ENCODE measurements at regions not wholly inside any gene's neighbourhood (a gene's known extent, or its start where the extent isn't known, plus 50 kb on each side); places are given as distances from the start of the nearest gene placed in this dataset.

GRCh38 chr6:79423216-79423615 is 114.0 kb downstream of the LCA5 start:
- Histone ChIP-seq H3K4me3 (ENCODE audit: low read depth, low read length) (no peak overlapping the region), H3K27ac (no peak overlapping the region), H3K27me3 (replicated peaks) (no peaks in the 10 kb centered on the region), H3K36me3 (replicated peaks) (no peaks in the 10 kb centered on the region)
- DNase-seq = no peak
- TF ChIP-seq, protein P1, sequence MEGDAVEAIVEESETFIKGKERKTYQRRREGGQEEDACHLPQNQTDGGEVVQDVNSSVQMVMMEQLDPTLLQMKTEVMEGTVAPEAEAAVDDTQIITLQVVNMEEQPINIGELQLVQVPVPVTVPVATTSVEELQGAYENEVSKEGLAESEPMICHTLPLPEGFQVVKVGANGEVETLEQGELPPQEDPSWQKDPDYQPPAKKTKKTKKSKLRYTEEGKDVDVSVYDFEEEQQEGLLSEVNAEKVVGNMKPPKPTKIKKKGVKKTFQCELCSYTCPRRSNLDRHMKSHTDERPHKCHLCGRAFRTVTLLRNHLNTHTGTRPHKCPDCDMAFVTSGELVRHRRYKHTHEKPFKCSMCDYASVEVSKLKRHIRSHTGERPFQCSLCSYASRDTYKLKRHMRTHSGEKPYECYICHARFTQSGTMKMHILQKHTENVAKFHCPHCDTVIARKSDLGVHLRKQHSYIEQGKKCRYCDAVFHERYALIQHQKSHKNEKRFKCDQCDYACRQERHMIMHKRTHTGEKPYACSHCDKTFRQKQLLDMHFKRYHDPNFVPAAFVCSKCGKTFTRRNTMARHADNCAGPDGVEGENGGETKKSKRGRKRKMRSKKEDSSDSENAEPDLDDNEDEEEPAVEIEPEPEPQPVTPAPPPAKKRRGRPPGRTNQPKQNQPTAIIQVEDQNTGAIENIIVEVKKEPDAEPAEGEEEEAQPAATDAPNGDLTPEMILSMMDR (IDR thresholded peaks at IDR 0.05; ENCODE audit: low read depth, low read length, missing control alignments) = no peak
- in situ Hi-C loops (cut with HindIII; ENCODE audit: low pct_ligation_motif_present, low sequenced_read_pairs) = no loop called here

GRCh38 chr6:79422666-79423065 is 114.6 kb downstream of the LCA5 start:
- H3K27ac ChIP-seq = peak overlapping the region; percentile 90
- in situ Hi-C loops (cut with HindIII; ENCODE audit: low pct_ligation_motif_present, low sequenced_read_pairs) = no loop called here
- H3K4me3 ChIP-seq (ENCODE audit: low read depth, low read length) = no peak overlapping the region
- TF ChIP-seq, protein P1 (IDR thresholded peaks at IDR 0.05; ENCODE audit: low read depth, low read length, missing control alignments) = no peak
- DNase-seq = no peak
- H3K27me3 ChIP-seq (replicated peaks) = no peaks in the 10 kb centered on the region
- H3K36me3 ChIP-seq (replicated peaks) = no peaks in the 10 kb centered on the region

DNA sequence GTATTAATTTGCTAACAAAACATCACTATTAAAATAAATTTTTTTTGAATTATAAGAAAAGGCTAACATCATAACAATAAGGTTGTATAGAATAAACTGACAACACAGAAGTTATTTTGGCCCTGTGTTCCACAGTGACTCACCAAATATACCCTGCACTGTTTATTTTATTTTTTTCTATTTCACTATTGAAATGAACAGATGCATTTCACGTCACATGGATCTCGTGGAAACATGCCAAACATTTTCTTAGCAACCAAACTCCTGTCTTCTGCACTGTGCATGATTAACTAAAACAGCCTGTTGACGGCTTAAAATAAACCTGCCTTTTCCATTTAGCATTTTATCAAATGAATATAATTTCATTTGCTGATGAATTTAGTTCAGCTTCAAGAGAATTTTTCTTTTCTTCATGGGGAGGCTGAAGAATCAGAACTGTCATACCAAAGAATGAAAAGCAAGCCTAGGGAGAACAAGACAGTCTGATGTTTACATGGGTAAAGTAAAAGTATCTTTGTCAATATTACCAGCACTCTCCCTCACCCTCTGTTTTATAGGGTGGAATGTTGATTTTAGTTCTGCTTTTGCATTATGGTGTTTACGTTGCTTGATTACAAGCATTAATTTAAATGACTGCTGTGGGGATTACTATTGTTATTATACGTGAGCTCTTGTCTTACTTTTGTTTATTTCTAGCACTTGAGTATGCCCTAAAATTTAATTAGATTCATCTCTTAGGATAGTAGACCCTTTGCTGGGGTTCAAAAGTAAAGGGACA is 115.3 kb downstream of the LCA5 start:
- in situ Hi-C loops (cut with HindIII; ENCODE audit: low pct_ligation_motif_present, low sequenced_read_pairs) = no loop called here
- TF ChIP-seq, protein P1 (IDR thresholded peaks at IDR 0.05; ENCODE audit: low read depth, low read length, missing control alignments) = no peak
- peak overlapping the region; percentile 18 for H3K4me3 ChIP-seq (ENCODE audit: low read depth, low read length)
- DNase-seq = peak; percentile 98
- H3K27ac ChIP-seq = peak overlapping the region; percentile 90
- H3K36me3 ChIP-seq (replicated peaks) = no peaks in the 10 kb centered on the region
- H3K27me3 ChIP-seq (replicated peaks) = no peaks in the 10 kb centered on the region

GRCh38 chr6:79421001-79421411 is 116.2 kb downstream of the LCA5 start:
- peak; percentile 80 for DNase-seq

DNA sequence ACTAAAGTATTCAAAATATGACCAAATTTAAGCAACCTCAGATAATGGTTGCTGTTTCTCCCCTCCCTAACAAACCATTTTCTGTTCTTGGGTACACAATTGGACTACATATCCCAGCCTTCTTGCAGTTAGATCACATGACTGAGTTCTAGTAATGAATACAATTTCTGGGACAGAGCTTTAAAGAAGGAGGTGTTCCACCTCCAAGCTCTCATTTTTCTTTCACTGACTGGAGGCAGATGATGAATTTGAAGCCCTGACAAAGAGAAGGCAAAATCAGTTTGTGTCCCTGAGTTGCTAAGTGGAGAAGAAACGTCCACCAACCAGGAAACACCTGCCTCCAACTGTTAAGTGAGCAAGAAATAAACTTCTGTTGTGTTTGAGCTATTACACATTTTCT is 117.2 kb downstream of the LCA5 start:
- in situ Hi-C loops (cut with HindIII; ENCODE audit: low pct_ligation_motif_present, low sequenced_read_pairs) = no loop called here
- H3K27ac ChIP-seq = no peak overlapping the region
- H3K36me3 ChIP-seq (replicated peaks) = no peaks in the 10 kb centered on the region
- H3K27me3 ChIP-seq (replicated peaks) = no peaks in the 10 kb centered on the region
- H3K4me3 ChIP-seq (ENCODE audit: low read depth, low read length) = no peak overlapping the region
- DNase-seq = no peak
- TF ChIP-seq, protein P1 (IDR thresholded peaks at IDR 0.05; ENCODE audit: low read depth, low read length, missing control alignments) = no peak

More at GRCh38 chr6:79421001-79421411, 116.2 kb downstream of the LCA5 start:
- in situ Hi-C loops (cut with HindIII; ENCODE audit: low pct_ligation_motif_present, low sequenced_read_pairs) = no loop called here
- no peak overlapping the region for H3K4me3 ChIP-seq (ENCODE audit: low read depth, low read length)
- no peaks in the 10 kb centered on the region for H3K36me3 ChIP-seq (replicated peaks)
- H3K27me3 ChIP-seq (replicated peaks) = no peaks in the 10 kb centered on the region
- TF ChIP-seq, protein P1 (IDR thresholded peaks at IDR 0.05; ENCODE audit: low read depth, low read length, missing control alignments) = no peak
- H3K27ac ChIP-seq = peak overlapping the region; percentile 90

DNA sequence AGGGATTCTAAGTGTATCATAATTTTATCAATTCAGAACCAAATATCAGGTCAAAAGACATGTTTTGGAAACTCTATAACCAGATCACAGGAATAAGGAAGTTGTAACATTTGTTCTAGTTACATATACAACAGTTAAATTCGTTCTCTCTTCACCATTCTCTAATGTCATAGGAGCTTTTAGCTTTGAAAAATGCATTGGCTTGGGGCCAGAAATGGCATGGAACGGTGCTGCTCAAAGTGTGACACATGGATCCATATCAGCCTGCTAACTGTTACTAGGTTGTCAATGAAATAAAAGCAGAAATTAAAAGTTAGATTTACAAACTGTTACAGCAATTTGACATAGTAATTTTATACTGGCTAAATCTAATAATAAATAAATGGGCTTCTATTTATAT is 120.3 kb downstream of the LCA5 start:
- Histone ChIP-seq H3K27me3 (replicated peaks) (no peaks in the 10 kb centered on the region), H3K36me3 (replicated peaks) (no peaks in the 10 kb centered on the region), H3K4me3 (ENCODE audit: low read depth, low read length) (no peak overlapping the region), H3K27ac (no peak overlapping the region)
- TF ChIP-seq, protein P1 (IDR thresholded peaks at IDR 0.05; ENCODE audit: low read depth, low read length, missing control alignments) = no peak
- no peak for DNase-seq
- in situ Hi-C loops (cut with HindIII; ENCODE audit: low pct_ligation_motif_present, low sequenced_read_pairs) = no loop called here

Measured in brain microvascular endothelial cell (primary cell).